Posterior vena cava (tissue), 2 donors: ENCODE measurements at regions not wholly inside any gene's neighbourhood (a gene's known extent, or its start where the extent isn't known, plus 50 kb on each side); places are given as distances from the start of the nearest gene placed in this dataset.

ENCODE experiments used
- DNase-seq: peaks from one replicate; pipeline ENCODE4 v3.0.0-alpha.2; 2020; ENCODE audit warnings: low spot score
- intact Hi-C, 2 donors: fragments of 100-400 bp; cut with DNase I; formaldehyde crosslinking; loops; one replicate each; pipeline versions ENCODE4 v1.14.1 to v1.14.2; 2022 to 2023
- donor health status: DM: yes; HTN: yes; CAD: no.
- donor health status: DM: yes; HTN: yes; CAD: no.

GRCh38 chr1:81702079-81702715 lies 98.5 kb upstream of the ADGRL2 start:
- no peak for DNase-seq
- intact Hi-C loops: no loop called here

GRCh38 chr1:81700728-81701470 lies 99.8 kb upstream of the ADGRL2 start:
- intact Hi-C loops: no loop called here
- DNase-seq: no peak

- DNase-seq: no peak
- intact Hi-C loops: no loop called here
Observed at GRCh38 chr1:81699234-81699633, 101.5 kb upstream of the ADGRL2 start.

GRCh38 chr1:81695741-81696140 lies 105.0 kb upstream of the ADGRL2 start:
- intact Hi-C loops: no loop called here
- no peak for DNase-seq

GRCh38 chr1:81693316-81693715 lies 107.4 kb upstream of the ADGRL2 start:
- no peak for DNase-seq
- intact Hi-C loops: loop anchor here in 1 of 2 donors (5.0 kb wide), 1 partner anchor 376 kb away; no protein-coding TSS in a partner anchor

GRCh38 chr1:81690676-81691453 lies 109.9 kb upstream of the ADGRL2 start:
- intact Hi-C loops: loop anchor here in 1 of 2 donors (5.0 kb wide), 1 partner anchor 374 kb away; no protein-coding TSS in a partner anchor
- DNase-seq: no peak

- DNase-seq: no peak
- intact Hi-C loops: no loop called here
Observed at GRCh38 chr1:81689531-81689941, 111.2 kb upstream of the ADGRL2 start.

GRCh38 chr1:81682490-81682889 lies 118.2 kb upstream of the ADGRL2 start:
- intact Hi-C loops: no loop called here
- no peak for DNase-seq

GRCh38 chr1:81681601-81682266 lies 119.0 kb upstream of the ADGRL2 start:
- DNase-seq: no peak
- intact Hi-C loops: no loop called here

GRCh38 chr1:81681114-81681513 lies 119.6 kb upstream of the ADGRL2 start:
- DNase-seq: no peak
- intact Hi-C loops: no loop called here

GRCh38 chr1:81679942-81680341 lies 120.8 kb upstream of the ADGRL2 start:
- intact Hi-C loops: no loop called here
- DNase-seq: no peak

- no peak for DNase-seq
- intact Hi-C loops: no loop called here
Observed at GRCh38 chr1:81678779-81679178, 122.0 kb upstream of the ADGRL2 start.

GRCh38 chr1:81672766-81673165 lies 128.0 kb upstream of the ADGRL2 start:
- intact Hi-C loops: no loop called here
- DNase-seq: no peak

GRCh38 chr1:81671038-81671437 lies 129.7 kb upstream of the ADGRL2 start:
- DNase-seq: no peak
- intact Hi-C loops: no loop called here

- intact Hi-C loops: no loop called here
- peak; percentile 82 for DNase-seq
Observed at GRCh38 chr1:81670286-81670685, 130.4 kb upstream of the ADGRL2 start.

- intact Hi-C loops: no loop called here
Observed at GRCh38 chr1:81666586-81666985, 134.1 kb upstream of the ADGRL2 start.

GRCh38 chr1:81664341-81664740 lies 136.4 kb upstream of the ADGRL2 start:
- DNase-seq: no peak
- intact Hi-C loops: no loop called here

More at GRCh38 chr1:81666586-81666985, 134.1 kb upstream of the ADGRL2 start:
- DNase-seq: no peak

GRCh38 chr1:81662913-81663526 lies 137.7 kb upstream of the ADGRL2 start:
- intact Hi-C loops: no loop called here

GRCh38 chr1:81660286-81660685 lies 140.4 kb upstream of the ADGRL2 start:
- DNase-seq: no peak
- intact Hi-C loops: no loop called here

More at GRCh38 chr1:81662913-81663526, 137.7 kb upstream of the ADGRL2 start:
- DNase-seq: no peak
